ENCODE measurements at regions not wholly inside any gene's neighbourhood (a gene's known extent, or its start where the extent isn't known, plus 50 kb on each side); places are given as distances from the start of the nearest gene placed in this dataset.
"Not testable (repeated sequence)": the region's sequence is repeated elsewhere in the genome, so short reads cannot be mapped to it uniquely, and the experiment has no call there.

DNA sequence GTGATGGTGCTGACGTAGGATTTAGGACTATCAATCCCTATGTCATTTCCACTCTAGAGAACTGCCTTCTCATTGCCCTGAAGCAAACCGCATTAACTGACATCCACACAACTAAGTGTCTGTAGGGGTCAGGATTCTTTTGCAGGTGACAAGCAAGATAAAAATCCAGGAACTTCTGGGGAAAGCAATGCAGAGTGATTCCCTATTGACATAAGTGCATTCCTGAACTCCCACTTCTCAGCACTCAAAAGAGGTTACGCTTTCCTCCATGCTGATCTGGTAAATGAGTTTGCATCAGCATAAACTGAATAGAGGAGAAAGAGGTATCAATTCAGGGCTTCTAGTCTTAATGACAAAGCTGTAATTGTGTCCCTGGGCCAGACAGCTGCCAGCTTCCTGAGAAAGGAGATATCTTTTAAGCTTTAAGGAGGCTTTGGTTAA is 224.6 kb upstream of the ISX start:
- TF ChIP-seq, protein P1, sequence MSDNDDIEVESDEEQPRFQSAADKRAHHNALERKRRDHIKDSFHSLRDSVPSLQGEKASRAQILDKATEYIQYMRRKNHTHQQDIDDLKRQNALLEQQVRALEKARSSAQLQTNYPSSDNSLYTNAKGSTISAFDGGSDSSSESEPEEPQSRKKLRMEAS (IDR thresholded peaks at IDR 0.05; ENCODE audit: low read depth, low read length) = no peak
- TF ChIP-seq MYC (IDR thresholded peaks at IDR 0.05; ENCODE audit: low read depth, low read length) = no peak
- TF ChIP-seq POLR2A (IDR thresholded peaks at IDR 0.05; ENCODE audit: extremely low read depth, insufficient read length) = no peak
- TF ChIP-seq, protein P2, sequence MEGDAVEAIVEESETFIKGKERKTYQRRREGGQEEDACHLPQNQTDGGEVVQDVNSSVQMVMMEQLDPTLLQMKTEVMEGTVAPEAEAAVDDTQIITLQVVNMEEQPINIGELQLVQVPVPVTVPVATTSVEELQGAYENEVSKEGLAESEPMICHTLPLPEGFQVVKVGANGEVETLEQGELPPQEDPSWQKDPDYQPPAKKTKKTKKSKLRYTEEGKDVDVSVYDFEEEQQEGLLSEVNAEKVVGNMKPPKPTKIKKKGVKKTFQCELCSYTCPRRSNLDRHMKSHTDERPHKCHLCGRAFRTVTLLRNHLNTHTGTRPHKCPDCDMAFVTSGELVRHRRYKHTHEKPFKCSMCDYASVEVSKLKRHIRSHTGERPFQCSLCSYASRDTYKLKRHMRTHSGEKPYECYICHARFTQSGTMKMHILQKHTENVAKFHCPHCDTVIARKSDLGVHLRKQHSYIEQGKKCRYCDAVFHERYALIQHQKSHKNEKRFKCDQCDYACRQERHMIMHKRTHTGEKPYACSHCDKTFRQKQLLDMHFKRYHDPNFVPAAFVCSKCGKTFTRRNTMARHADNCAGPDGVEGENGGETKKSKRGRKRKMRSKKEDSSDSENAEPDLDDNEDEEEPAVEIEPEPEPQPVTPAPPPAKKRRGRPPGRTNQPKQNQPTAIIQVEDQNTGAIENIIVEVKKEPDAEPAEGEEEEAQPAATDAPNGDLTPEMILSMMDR (IDR thresholded peaks at IDR 0.05; ENCODE audit: low read depth, low read length) = no peak
- H3K4me3 ChIP-seq (ENCODE audit: low read depth, low read length) = no peak overlapping the region
- no peak for DNase-seq (ENCODE audit: low read depth)

DNA sequence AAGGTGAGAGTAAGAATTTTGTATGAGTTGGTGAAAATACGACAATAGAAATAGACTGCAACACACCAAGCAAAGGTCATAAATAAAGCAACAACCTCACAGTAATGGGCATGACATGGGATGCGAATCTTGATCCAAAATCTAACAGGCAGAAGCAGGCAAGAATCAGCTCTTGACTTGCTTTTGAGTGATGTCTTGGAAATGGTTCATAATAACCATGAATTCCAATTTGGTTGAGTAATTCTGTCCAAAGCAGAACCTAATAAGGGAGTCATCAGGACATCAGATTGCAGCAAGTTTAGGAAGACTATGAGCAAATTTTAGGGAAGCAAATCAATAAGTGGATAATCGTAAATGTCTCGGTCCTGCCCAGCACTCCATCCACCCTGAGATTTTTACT is 224.0 kb upstream of the ISX start:
- no peak overlapping the region for H3K4me3 ChIP-seq (ENCODE audit: low read depth, low read length)

DNA sequence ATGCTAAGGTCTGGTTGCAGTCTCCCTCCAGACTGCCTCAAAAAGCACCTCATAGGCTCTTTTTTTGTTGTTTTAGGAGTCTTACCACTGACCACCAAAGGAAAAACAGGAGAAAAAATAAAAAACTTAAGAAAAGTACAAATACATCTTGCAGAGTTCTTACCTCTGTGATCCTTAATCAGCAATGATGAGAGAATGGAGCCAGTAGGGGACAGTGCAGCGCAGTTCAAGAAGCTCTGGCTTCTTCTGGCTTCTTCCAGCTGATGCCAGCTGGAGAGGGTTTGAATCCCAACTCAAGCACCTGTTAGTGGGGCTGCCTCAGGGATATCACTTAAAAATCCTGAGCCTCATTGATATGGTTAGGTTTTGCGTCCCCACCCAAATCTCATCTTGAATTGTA is 223.3 kb upstream of the ISX start:
- no peak for DNase-seq (ENCODE audit: low read depth)
- H3K4me3 ChIP-seq (ENCODE audit: low read depth, low read length) = no peak overlapping the region
- TF ChIP-seq, protein P2 (IDR thresholded peaks at IDR 0.05; ENCODE audit: low read depth, low read length) = no peak
- TF ChIP-seq, protein P1 (IDR thresholded peaks at IDR 0.05; ENCODE audit: low read depth, low read length) = no peak
- TF ChIP-seq POLR2A (IDR thresholded peaks at IDR 0.05; ENCODE audit: extremely low read depth, insufficient read length) = no peak
- no peak for TF ChIP-seq MYC (IDR thresholded peaks at IDR 0.05; ENCODE audit: low read depth, low read length)

More for the DNA sequence above, 224.0 kb upstream of the ISX start:
- TF ChIP-seq MYC (IDR thresholded peaks at IDR 0.05; ENCODE audit: low read depth, low read length) (no peak), POLR2A (IDR thresholded peaks at IDR 0.05; ENCODE audit: extremely low read depth, insufficient read length) (no peak)
- no peak for DNase-seq (ENCODE audit: low read depth)

DNA sequence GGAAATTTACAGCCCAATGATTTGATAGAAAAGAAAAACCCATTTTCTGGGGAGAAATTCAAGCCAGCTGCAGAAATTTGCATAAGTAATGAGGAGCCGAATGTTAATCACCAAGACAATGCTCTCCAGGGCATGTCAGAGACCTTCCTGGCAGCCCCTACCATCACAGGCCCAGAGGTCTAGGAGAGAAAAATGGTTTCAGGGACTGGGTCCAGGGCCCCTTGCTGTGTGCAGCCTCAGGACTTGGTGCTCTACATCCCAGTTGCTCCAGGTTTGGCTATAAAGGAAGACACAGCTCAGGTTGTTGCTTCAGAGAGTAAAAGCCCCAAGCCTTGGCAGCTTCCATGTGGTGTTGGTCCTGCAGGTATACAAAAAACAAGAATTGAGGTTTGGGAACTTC is 222.2 kb upstream of the ISX start:
- not testable (repeated sequence) for H3K4me3 ChIP-seq (ENCODE audit: low read depth, low read length); DNase-seq (ENCODE audit: low read depth)

DNA sequence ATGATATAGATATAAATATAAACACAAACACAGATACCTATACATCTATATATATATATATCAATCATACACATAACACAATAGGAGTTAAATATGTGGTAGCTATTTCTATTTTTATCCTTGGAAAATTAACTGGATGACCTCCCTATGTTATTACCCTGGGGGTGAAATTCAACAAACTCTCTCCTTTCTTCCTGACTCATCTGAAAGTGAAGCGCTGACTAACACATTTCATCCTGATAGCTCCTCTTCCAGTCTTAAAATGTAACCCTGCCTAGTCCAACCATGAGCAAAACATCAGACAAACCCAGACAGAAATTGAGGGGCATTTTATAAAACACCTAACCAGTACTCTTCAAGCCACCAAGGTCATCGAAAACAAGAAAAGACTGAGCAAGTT is 220.6 kb upstream of the ISX start:
- H3K4me3 ChIP-seq (ENCODE audit: low read depth, low read length) = no peak overlapping the region
- TF ChIP-seq POLR2A (IDR thresholded peaks at IDR 0.05; ENCODE audit: extremely low read depth, insufficient read length) = no peak
- TF ChIP-seq, protein P2 (IDR thresholded peaks at IDR 0.05; ENCODE audit: low read depth, low read length) = no peak
- TF ChIP-seq, protein P1 (IDR thresholded peaks at IDR 0.05; ENCODE audit: low read depth, low read length) = no peak
- TF ChIP-seq MYC (IDR thresholded peaks at IDR 0.05; ENCODE audit: low read depth, low read length) = no peak
- DNase-seq (ENCODE audit: low read depth) = no peak

DNA sequence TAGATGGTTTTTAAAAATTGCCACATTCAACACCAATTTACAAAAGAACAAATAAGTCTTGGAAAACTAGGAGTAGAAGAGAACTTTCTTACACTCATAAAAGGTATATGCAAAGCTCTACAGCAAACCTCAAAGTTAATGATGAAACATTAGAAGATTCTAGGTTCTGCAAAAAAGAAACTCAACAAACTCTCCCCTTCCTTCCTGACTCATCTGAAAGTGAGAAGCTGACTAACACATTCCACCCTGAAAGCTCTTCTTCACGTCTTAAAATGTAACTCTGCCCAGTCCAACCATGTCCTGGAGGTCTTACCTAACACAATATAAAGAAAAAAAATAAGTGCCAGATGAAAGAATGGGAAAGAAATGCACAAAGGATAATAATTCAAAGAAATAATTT is 218.9 kb upstream of the ISX start:
- TF ChIP-seq POLR2A (IDR thresholded peaks at IDR 0.05; ENCODE audit: extremely low read depth, insufficient read length) (no peak), MYC (IDR thresholded peaks at IDR 0.05; ENCODE audit: low read depth, low read length) (no peak)
- TF ChIP-seq, protein P2 (IDR thresholded peaks at IDR 0.05; ENCODE audit: low read depth, low read length) = no peak
- TF ChIP-seq, protein P1 (IDR thresholded peaks at IDR 0.05; ENCODE audit: low read depth, low read length) = no peak
- no peak for DNase-seq (ENCODE audit: low read depth)

DNA sequence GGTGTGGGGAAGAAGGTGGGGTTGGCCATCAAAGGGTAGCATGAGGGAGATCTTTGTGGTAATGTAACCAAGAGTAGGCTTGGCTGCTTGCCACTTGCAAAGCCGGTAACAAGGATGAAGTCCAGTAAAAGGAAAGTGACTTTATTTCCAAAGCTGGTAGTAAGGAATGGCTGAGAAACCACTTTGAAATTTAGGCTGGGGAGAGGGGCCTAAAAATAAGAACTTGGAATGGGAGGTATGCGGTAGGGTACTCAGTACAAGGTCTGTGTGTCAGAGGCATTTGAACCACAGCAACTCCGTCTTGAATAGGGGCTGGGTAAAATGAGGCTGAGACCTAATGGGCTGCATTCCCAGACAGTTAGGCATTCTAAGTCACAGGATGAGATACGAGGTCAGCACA is 216.0 kb upstream of the ISX start:
- no peak overlapping the region for H3K4me3 ChIP-seq (ENCODE audit: low read depth, low read length)
- no peak for DNase-seq (ENCODE audit: low read depth)
- TF ChIP-seq POLR2A (IDR thresholded peaks at IDR 0.05; ENCODE audit: extremely low read depth, insufficient read length) (no peak), MYC (IDR thresholded peaks at IDR 0.05; ENCODE audit: low read depth, low read length) (no peak)
- TF ChIP-seq, protein P1 (IDR thresholded peaks at IDR 0.05; ENCODE audit: low read depth, low read length) = no peak
- TF ChIP-seq, protein P2 (IDR thresholded peaks at IDR 0.05; ENCODE audit: low read depth, low read length) = no peak

More for the DNA sequence above, 218.9 kb upstream of the ISX start:
- no peak overlapping the region for H3K4me3 ChIP-seq (ENCODE audit: low read depth, low read length)
